GM18508 (cell line): ENCODE measurements at regions not wholly inside any gene's neighbourhood (a gene's known extent, or its start where the extent isn't known, plus 50 kb on each side); places are given as distances from the start of the nearest gene placed in this dataset.

Source experiments
- ATAC-seq: cut with Tn5 transposase; IDR thresholded peaks from one replicate; pipeline ENCODE4 v1.9.1; 2021; ENCODE audit warnings: moderate number of reproducible peaks; ENCODE audit not compliant: insufficient read depth, unreplicated experiment

- ATAC-seq = no peak
Measured at GRCh38 chr18:56386856-56387255, 251.5 kb downstream of the TXNL1 start.

DNA sequence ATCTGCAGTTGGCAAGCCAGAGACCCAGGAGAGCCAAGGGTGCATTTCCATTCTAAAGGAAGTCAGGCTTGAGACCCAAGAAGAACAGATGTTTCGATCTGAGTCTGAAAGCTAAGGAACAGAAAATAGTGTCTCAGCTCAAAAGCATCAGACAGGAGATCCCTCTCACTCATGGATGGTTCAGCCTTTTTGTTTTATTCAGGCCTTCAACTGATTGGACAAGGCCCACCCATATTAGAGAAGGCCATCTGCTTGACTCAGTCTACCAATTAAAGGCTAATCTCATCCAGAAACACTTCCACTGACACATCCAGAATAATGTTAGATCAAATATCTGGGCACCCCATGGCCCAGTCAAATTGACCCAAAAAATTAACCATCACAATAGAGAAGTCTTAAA lies 255.0 kb downstream of the TXNL1 start:
- ATAC-seq = no peak

GRCh38 chr18:56382541-56382940 lies 255.9 kb downstream of the TXNL1 start:
- ATAC-seq = no peak

GRCh38 chr18:56381196-56381595 lies 257.2 kb downstream of the TXNL1 start:
- no peak for ATAC-seq

- no peak for ATAC-seq
Measured at GRCh38 chr18:56380685-56381084, 257.7 kb downstream of the TXNL1 start.

DNA sequence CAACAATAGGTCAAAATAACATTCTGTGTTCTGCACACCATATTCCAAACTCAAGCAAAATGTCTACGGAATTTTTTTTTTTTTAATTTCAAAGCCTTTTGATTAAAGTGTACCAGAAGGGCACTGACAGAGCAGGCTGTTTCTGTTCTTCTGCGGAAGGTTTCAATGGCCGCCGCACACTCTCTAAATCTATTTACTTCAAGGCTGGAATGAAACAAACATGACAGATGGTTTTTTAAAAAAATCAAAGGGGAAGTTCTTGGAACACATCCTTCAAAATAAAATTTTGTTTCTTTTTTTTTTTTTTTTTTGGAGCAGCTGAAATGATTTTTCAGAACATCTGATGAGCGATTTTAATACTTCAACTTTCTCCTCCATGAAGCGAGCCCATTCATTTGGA lies 259.1 kb downstream of the TXNL1 start:
- no peak for ATAC-seq

- ATAC-seq = no peak
Measured at GRCh38 chr18:56377231-56377630, 261.2 kb downstream of the TXNL1 start.

- no peak for ATAC-seq
Measured at GRCh38 chr18:56374007-56374655, 264.3 kb downstream of the TXNL1 start.

DNA sequence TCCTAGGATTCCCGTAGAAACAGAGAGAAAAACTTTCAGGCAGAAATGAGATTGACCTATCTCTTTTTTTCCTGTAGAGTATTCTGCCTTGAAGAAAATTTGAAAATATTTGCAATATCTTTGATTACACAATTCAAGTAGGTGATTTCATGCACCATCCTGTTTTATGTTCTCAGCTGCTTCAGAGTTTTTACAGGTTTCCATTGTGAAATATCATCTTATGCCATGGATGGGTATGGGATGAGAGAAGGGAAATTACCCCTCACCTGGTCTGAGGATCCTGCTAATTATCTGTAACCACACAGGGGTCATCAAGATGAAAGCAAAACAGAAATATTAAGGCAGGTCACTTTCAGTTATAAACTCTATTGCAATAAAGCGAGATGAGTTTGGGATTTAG lies 264.8 kb downstream of the TXNL1 start:
- ATAC-seq = no peak

GRCh38 chr18:56368066-56368465 lies 270.3 kb downstream of the TXNL1 start:
- no peak for ATAC-seq

GRCh38 chr18:56358608-56359280 lies 279.6 kb downstream of the TXNL1 start:
- no peak for ATAC-seq

DNA sequence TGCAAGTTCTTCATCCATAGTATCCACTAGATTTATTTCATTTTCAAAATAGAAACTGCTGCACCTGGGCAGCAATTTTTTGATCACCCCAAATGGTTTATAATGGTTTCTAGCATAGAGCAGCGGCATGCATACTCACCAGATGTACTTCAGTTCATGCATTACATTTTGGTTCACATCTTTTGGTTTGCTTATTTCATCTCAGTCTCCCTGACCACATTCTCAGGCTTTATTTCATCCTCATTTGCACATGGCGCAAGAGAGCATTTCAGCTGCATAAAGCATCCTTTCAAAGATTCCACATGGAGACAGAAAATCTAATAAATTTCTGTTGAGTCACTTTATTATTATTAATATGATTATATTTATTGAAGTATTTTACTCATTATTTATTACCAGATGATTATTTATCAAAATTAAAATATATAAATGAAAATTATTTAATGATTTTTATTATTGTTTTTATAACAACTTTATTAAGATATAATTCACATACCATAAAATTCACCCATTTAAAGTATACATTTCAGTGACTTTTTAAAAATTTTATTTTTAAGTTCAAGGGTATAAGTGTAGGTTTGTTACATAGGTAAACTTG lies 284.6 kb downstream of the TXNL1 start:
- ATAC-seq = no peak

DNA sequence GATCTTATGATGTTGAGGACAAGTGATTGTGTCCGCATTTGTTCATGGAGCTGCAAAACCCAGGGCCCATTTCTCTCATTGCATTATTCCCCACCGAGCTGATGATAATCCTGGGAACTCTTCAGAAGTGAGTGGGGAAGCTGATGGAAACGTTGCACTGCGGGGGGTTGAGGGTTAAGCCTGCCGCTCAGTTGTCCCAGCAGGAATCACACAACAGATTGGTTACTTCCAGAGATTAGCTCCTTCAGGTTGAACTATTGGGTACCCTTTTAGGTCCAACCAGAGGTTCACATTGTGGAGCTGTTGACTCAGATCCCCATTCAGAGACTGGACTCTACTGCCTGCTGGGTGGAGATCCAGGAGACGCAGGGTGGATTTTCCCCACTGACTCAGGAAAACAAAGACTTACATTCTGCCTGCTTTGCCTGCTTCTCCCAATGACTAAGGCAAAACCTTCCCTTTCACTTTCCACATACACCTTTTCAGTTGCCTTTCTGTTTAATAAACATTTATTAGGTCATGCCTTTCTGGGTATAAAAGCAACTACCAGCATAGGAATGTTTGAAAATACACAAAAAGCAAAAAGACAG lies 286.4 kb downstream of the TXNL1 start:
- no peak for ATAC-seq

DNA sequence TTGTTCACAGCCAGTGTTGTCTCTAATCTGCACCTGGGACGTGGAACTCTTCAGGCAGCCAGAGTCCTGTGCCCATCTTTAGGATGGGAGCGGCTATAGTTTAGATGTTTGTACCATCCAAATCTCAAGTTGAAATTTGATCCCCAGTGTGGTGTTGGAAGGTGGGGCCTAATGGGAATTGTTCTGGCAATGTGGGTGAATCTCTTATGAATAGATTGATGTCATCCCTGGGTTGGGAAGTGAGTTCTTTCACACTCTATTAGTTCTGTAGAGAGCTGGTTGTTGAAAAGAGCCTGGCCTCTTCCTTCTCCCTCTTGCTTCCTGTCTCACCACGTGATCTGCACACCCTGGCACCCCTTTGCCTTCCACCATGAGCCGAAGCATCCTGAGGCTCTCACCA lies 300.9 kb downstream of the TXNL1 start:
- no peak for ATAC-seq

- ATAC-seq = no peak
Measured at GRCh38 chr18:56333839-56334238, 304.6 kb downstream of the TXNL1 start.

- ATAC-seq = no peak
Measured at GRCh38 chr18:56333146-56333545, 305.2 kb downstream of the TXNL1 start.

DNA sequence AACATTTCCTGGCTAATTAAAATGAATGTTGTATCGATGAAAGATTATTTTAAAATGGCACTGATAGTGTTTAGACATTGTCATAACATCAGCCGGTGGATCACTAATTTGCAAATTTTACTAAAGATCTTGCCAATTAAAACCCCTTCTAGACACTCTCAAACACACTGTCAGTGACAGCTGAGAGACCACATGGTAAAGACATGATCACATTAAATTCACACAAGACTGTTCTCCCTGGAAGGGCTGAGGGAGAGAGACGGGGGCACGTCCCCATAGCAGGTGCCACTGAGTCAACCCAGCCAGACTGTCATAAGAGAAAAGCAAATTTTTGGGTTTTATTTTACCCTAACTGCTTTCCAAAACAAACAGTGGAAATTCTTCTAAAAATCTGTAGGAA lies 306.0 kb downstream of the TXNL1 start:
- no peak for ATAC-seq

GRCh38 chr18:56330366-56331110 lies 307.9 kb downstream of the TXNL1 start:
- ATAC-seq = no peak

DNA sequence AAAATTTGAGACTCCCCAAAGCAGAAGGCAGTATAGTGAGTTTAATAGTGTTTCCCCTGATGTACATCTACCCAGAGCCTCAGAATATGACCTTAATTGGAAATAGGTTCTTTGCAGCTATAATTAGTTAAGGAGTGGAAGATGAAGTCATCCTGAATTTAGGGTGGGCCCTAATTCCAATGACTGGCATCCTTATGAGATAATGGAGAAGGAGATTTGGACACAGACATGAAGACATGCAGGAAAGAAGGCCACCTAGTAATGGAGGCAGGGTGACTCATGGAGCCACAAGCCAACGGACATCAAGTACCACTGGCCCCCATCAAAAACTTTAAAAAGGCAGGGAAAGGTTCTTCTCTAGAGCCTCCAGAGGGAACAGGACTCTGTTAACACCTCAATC lies 308.9 kb downstream of the TXNL1 start:
- ATAC-seq = no peak

- no peak for ATAC-seq
Measured at GRCh38 chr18:56327191-56327885, 311.1 kb downstream of the TXNL1 start.
